ENCODE measurements at regions not wholly inside any gene's neighbourhood (a gene's known extent, or its start where the extent isn't known, plus 50 kb on each side); places are given as distances from the start of the nearest gene placed in this dataset.

DNA sequence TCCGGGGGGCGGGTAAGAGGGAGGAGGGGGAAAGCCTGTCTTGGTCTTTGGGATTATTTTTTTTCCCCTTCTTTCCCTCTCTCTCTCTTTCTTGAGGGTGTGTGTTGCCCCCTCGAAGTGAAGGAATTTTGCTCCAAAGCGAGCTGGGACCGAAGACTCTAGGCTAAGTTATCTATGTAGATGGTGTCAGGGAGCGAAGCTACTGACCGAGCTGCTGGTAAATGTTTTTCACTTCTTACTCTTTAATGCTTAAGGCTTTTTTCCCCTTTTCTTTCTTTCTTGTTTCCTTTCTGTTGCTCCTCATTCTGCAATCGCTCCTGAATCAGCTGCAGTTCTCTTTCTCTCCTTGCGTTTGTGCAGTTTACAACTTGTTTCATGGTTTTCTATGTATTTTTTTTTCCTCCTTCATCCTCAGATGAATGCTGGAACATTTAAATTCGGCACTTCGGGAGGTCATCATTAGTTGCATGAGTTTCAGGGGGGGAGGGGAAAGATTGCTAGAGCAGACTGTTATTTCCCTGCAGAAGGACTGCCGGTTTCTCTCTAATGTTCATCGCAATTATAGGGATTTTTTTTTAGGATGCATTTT, 1312.0 kb upstream of the WWC1 start:
- DNase-seq, result no peak

DNA sequence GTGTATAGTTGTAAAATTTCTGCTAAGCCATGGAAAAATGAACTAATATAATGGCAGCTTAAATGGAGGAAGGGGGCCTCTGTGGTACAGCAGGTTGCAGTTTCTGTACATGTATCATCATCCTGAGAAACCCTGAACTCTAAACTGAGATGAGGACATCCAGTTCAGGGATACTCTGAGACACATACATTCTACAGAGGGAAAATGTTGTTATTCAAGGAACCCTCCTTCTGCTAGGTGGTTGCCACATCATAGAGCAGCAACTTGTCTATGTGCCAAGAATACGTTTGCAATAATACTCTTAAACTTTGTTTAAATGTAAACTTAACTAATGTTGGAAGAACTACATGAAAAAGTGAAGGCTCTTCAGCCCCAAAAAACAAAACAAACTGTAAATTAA, 1310.8 kb upstream of the WWC1 start:
- no peak for DNase-seq

DNA sequence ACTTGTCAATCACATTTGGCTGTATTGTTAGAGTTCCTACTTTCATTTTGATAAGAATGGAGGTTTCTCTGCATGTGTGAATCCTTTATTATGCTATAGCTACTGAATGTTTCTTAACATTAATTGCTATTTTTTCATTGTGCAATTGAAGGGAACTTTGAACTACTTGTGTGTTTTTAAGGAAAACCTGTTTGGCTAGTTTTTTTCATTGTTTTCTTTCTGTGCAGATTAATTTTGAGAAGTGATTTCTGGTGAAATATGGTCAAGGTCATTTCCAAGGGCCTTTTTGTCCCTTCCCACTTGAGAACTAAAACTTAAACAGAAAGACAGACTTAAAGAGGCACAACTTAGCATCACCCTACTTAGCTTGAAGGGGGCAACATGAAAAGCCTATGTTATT, 1309.2 kb upstream of the WWC1 start:
- no peak for DNase-seq

DNA sequence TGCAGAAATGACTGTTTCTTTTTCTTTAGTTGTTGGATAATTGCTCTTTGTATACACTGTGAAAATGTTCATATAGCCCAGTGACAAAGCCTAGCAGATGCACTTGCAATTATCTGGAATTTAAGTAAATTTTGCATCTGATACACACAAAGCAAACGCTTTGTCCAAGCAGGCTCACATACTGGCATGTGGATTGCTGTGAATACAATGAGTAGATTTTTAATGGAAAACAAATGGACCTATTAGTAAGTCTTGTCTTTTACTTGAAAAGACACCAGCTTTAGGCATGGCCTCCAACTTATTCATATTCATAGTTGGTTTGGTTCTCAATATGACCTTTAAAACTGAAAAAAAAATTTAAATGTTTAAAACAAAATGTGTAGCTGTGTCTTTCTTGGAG, 1299.8 kb upstream of the WWC1 start:
- no peak for DNase-seq

GRCh38 chr5:166992108-166992507, 1299.3 kb upstream of the WWC1 start:
- DNase-seq, result no peak

DNA sequence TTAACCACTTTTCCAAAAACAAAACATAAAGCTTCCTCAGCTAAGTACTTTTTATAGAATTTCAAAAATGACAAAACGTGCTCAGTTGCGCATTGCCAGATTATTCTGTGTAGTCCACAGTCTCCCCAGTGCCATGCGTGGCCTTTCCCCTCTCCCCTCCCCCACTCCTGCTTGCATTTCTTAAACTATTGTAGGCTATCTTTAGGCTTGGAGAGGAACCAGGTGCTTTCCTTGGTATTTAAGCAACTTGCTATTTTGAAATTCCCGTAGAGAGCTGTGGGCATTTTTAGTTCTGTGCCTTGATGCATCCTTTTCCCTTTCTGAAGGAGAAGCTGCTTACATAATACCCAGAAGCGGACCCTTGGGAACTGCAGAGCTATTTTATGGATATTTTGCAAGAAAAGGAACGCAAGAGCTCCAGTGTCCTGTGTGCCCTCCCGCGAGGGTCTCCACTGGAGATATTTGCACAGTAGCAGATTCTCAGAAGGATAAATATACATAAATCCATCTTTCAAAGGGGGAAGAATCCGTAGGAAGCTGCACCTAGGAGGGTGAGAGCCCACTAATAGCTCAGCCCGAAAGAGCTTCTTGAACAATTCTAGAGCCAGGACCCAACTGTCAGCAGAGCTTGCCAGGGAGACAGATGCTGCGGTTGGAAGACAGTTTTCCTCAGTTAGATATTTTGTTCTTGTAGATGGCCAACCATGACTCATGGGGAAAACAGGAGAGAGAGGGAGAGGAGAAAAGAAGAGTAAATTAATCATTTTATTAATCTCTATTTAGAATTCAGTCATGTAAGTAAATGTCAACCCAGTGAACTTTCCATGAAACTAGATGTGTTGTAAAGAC, 1298.3 kb upstream of the WWC1 start:
- no peak for DNase-seq

- no peak for DNase-seq
Measured at GRCh38 chr5:166994226-166994625, 1297.2 kb upstream of the WWC1 start.

DNA sequence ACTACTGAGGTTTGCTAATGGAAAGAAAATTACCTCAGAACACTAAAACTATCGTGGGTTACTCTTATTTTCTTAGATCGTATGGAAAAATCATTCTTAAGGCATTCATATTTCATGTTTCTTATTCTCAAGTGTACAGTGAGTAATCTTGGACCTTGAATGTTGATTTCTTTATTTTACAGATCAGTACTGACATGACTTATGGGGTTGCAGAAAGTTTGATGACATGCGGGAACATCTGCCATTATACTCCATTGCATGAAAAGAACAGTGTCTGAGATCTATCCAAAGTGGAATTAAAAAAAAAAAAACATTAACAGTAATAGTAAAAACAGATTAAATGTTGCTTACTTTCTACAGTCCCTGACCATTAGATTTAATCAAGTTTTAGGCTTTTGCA, 1290.2 kb upstream of the WWC1 start:
- DNase-seq, result no peak

DNA sequence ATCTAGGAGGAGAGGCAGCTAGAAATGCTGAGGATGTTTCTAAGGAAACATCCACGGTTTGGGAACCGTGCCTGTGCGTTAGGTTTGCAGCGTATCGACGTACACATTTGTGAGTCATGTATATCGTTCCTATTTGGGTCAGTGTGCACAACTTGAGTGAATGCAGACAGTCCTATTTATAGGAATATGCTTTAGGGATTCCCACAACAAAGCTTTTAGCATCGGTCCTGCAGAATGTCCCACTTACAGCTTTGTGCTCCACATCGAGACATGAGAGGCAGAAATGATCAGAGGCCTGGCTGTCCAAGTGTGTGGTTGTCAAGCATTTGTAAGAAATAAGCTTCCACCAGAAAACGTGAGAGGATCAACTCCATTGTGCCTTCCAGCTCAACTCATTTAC, 1282.7 kb upstream of the WWC1 start:
- DNase-seq, result no peak

- no peak for DNase-seq
Measured at GRCh38 chr5:167011196-167011595, 1280.2 kb upstream of the WWC1 start.

DNA sequence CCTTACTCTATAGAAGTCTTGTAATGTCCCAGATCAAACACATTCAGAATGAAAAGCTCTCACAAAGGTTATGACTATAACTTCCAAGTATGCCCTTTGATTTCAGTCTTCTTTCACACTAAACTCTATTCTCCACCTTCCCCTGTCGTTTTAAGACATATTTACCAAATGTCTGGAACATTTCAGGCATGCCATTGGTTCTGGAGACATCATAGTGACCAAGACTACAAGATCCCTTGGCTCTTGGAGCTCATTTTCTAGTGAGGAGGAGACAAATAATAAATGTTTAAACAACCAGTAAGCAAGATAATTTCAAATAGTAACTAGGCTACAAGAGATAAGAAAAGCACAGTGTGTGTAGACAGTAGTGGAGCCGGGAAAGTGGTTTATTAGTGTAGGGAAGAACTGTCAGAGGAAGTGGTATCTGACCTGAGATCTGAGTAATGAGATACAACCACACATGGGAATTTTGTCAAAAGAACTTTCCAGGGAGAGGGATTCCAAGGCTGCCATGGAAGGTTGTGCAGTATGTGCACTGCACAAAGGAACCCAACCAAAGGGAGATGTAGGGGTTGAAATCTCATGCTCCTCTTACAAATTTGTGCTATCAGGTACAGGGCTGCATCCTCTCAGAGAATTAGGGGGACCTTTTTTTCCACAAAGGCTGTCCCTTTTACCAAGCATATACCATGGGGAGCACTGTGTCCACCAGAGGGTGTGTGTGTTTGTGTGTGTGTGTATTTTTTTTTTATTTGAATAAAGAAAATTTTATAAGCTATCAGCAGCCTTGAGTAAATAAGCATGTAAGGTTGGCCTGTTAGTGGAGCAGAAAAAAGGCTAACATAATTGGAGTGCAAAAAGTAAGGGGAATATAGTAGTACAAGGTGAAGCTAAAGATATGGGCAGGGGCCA, 1279.1 kb upstream of the WWC1 start:
- DNase-seq, result no peak

DNA sequence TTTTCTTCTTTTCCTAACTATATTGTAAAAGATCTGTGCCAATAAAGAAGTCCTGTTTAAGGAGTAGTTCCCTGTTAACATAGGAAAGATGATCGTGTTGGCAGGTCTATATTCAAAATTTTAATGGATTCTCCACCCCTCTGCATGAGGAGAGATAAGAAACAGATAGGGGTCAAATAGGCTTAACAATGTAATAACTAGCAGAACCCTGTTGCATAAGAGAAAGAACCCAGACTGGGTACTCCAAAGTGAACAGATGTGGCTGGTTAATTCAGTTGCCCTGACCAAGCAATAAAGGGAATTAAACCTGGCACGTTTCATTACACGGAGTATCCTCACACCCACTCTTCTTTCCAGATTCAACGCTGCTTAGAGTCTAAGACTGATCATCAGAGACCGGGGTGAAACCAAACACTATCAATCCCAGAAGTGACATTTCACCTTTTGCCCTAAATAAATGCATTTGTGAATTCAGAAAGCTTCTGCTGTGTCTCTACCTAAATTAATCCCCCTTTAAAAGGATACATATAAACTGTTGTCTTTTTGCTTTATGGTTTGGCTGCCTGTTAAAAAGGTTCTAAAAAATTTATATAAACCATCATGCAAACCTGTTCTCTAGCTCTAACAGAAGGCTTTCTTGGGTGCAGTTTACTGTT, 1276.9 kb upstream of the WWC1 start:
- DNase-seq, result no peak

DNA sequence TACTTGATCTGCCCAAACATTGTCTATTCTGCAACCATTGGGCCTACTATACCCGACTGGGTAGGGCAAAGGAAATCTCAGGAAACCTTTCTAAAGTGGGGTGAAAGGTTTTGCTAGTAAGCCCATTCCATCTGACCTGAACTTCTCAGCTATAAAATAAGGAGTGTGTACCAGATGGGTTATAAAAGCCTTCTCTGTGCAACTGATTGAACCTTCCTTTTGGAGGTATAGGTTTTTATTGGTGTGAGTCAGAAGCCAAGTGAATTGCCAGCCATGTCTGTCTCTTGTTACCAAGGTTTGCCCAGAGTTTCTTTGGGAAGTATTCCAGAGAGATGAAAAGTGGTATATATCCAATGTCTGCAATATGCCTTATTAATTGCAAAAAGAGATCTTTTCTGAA, 1271.0 kb upstream of the WWC1 start:
- DNase-seq, result no peak

GRCh38 chr5:167029488-167029887, 1262.0 kb upstream of the WWC1 start:
- no peak for DNase-seq

- DNase-seq, result no peak
Measured at GRCh38 chr5:167030500-167031120, 1260.8 kb upstream of the WWC1 start.

DNA sequence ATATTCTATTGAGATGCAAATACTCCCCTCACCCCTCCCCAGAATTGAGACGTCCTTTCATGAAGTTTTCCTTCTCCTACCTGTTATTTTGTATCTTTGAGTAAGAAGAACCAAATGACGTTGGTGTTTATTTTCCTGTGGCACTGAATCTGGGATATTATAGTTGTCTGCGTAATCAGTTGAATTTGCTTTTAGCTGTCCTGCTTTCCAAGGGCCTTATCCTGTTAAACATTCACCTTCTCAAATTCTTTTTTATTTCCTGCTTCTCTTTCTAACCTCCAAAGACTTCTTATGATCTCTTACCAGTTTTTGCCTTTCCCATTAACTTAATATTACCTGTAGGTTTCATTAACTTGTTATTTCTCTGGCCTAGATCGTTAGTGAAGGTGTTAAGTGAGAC, 1254.9 kb upstream of the WWC1 start:
- no peak for DNase-seq

DNA sequence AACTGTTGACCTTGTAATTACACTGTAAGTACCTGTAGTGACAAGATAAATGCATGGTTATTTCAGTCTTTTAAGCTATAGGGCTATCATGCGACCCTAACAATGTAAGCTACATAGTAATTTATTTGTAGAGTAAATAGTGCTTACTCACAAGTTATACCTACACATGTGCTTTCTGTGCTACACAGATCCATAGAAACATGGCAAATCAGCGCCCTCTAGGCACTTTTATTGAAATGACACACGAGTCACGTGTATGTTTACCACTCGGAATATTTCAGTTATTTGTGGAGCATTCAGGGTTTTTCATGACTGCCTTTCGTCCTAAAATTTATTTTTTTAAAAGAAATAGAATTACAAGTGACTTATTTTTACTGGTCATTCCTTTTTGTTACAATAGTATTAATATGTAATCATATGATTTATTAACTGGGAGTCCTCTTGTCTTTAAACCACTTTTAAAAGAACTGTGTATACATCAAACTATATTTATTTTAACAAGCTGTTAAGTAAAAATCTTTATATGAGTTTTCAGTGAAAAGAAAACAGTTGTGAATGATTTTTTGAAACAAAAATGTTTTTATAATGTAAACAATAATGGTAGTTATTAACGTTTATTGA, 1242.3 kb upstream of the WWC1 start:
- DNase-seq, result no peak

DNA sequence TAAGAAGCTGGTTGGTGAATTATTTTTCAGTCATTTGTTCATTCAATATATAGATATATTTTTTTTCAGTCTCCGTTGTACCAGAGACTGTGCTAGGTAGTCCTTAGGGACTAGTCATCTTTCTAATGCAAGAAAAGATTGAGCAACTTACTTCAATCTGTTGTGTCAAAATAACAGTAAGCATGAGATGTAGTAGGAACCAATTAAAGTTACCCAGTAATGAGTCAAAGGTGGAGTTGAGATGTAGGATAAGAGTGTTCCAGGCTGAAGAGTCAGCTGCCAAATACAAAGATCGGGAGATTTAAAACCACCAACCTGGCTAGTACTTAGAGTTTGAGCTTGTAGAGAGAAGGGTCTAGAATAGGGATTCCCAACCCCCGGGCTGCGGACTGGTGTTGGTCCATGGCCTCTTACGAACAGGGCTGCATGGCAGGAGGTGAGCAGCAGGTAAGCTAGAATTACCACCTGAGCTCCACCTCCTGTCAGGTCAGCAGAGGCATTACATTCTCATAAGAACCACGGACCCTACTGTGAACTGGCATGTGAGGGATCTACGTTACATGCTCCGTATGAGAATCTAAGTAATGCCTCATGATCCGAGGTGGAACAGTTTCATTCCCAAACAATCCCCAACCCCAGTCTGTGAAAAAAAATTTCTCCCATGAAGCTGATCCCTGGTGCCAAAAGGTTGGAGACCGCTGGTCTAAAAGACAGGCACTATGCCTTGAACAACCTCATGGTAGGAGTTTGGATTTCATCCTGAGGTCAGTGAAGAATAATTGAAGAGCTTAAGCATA, 1241.5 kb upstream of the WWC1 start:
- DNase-seq, result no peak

GRCh38 chr5:167050568-167051401, 1240.7 kb upstream of the WWC1 start:
- no peak for DNase-seq

DNA sequence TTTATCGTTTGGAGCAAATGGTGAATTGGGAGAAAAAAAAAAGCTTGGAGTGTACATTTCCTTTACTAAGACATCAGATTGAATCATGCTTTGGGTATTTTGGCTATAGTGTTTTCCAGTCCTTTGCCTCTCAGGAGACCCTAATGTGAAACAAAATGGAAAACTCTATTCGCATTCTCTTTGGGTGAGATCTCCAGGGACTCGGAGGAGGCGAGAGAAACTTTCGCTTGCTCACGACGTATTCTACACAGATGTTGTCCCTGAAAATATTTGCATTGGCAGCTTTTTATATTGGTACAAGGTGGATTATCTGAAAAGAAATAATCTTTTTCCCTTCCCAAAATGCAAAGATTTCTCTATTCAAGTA, 1240.1 kb upstream of the WWC1 start:
- DNase-seq, result no peak

Data from right hindlimb (tissue), 1 donor.